ENCODE measurements at regions not wholly inside any gene's neighbourhood (a gene's known extent, or its start where the extent isn't known, plus 50 kb on each side); places are given as distances from the start of the nearest gene placed in this dataset.
"Not testable (repeated sequence)": the region's sequence is repeated elsewhere in the genome, so short reads cannot be mapped to it uniquely, and the experiment has no call there.

- ChIA-PET POLR2A (ENCODE audit: unreplicated experiment) (no interaction called here), CTCF (no interaction called here)
- Histone ChIP-seq H3K27ac (ENCODE audit: low read length) (no peak overlapping the region), H3K9me3 (ENCODE audit: low read length) (no peaks in the 10 kb centered on the region), H2AFZ (ENCODE audit: low read length) (no peak overlapping the region), H3F3A (ENCODE audit: low read length, unreplicated experiment) (no peaks in the 10 kb centered on the region), H3K9ac (ENCODE audit: low read length) (no peak overlapping the region), H3K4me1 (ENCODE audit: insufficient read depth, low read length) (peaks cover 14% of the 10 kb centered on the region), H3K36me3 (ENCODE audit: low read depth, low read length) (no peaks in the 10 kb centered on the region), H3K4me3 (ENCODE audit: low read length) (no peak overlapping the region), H3K27me3 (ENCODE audit: low read length) (peaks cover 24% of the 10 kb centered on the region; the same call in 1 of the 2 replicates), H3K4me2 (ENCODE audit: low read length) (no peak overlapping the region), H4K20me1 (ENCODE audit: low read length) (no peaks in the 10 kb centered on the region), H3K79me2 (ENCODE audit: low read length) (no peaks in the 10 kb centered on the region), H3K9me2 (replicated peaks; ENCODE audit: low read length) (no peaks in the 10 kb centered on the region)
- TF ChIP-seq EZH2phosphoT487 (IDR thresholded peaks at IDR 0.05; ENCODE audit: borderline replicate concordance, low read length) = no peak
- no peak for TF ChIP-seq CTCF (conservative IDR thresholded peaks at IDR 0.05; ENCODE audit: low read depth, low read length)
- no peak for TF ChIP-seq EZH2 (IDR thresholded peaks at IDR 0.05; ENCODE audit: low read length, unreplicated experiment)
- BruUV-seq (replicated peaks) = no TSS peak
- DNase-seq (no peak), ATAC-seq (no peak)
- intact Hi-C loops (cut with micrococcal nuclease) = no loop called here
Measured at GRCh38 chr20:63135411-63135810, 80.5 kb downstream of the YTHDF1 start.

DNA sequence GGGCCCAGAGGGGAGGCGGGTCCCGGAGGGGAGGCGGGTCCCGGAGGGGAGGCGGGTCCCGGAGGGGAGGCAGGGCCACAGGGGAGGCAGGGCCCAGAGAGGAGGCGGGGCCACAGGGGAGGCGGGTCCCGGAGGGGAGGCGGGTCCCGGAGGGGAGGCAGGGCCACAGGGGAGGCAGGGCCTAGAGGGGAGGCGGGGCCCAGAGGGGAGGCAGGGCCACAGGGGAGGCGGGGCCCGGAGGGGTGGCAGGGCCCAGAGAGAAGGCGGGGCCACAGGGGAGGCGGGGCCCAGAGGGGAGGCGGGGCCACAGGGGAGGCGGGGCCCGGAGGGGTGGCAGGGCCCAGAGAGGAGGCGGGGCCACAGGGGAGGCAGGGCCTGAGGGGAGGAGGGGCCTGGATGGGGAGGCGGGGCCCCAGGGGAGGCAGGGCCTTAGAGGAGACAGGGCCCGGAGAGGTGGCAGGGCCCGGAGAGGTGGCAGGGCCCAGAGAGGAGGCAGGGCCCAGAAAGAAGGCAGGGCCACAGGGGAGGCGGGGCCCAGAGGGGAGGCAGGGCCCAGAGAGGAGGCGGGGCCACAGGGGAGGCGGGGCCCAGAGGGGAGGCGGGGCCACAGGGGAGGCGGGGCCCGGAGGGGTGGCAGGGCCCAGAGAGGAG, 81.1 kb downstream of the YTHDF1 start:
- H3K4me2 ChIP-seq (ENCODE audit: low read length); BruUV-seq (replicated peaks): not testable (repeated sequence)

GRCh38 chr20:63134201-63134612, 81.7 kb downstream of the YTHDF1 start:
- POLR2A ChIA-PET (ENCODE audit: unreplicated experiment) = no interaction called here
- Histone ChIP-seq H3K9ac (ENCODE audit: low read length) (no peak overlapping the region), H4K20me1 (ENCODE audit: low read length) (no peaks in the 10 kb centered on the region), H3K27ac (ENCODE audit: low read length) (no peak overlapping the region), H2AFZ (ENCODE audit: low read length) (no peak overlapping the region), H3K4me3 (ENCODE audit: low read length) (no peak overlapping the region), H3F3A (ENCODE audit: low read length, unreplicated experiment) (no peaks in the 10 kb centered on the region), H3K4me1 (ENCODE audit: insufficient read depth, low read length) (peaks cover 18% of the 10 kb centered on the region), H3K9me3 (ENCODE audit: low read length) (no peaks in the 10 kb centered on the region), H3K27me3 (ENCODE audit: low read length) (peaks cover 19% of the 10 kb centered on the region; the same call in 1 of the 2 replicates), H3K79me2 (ENCODE audit: low read length) (no peaks in the 10 kb centered on the region), H3K36me3 (ENCODE audit: low read depth, low read length) (no peaks in the 10 kb centered on the region), H3K9me2 (replicated peaks; ENCODE audit: low read length) (no peaks in the 10 kb centered on the region), H3K4me2 (ENCODE audit: low read length) (no peak overlapping the region)
- CTCF ChIA-PET = no interaction called here
- ATAC-seq (no peak), DNase-seq (no peak)
- BruUV-seq (replicated peaks) = no TSS peak
- intact Hi-C loops (cut with micrococcal nuclease) = no loop called here
- no peak for TF ChIP-seq EZH2phosphoT487 (IDR thresholded peaks at IDR 0.05; ENCODE audit: borderline replicate concordance, low read length)

More for the DNA sequence above, 81.1 kb downstream of the YTHDF1 start:
- H3K27me3 ChIP-seq (ENCODE audit: low read length) = peaks cover 22% of the 10 kb centered on the region; the same call in 1 of the 2 replicates
- H3K27ac ChIP-seq (ENCODE audit: low read length); H3K9me3 ChIP-seq (ENCODE audit: low read length); H3K36me3 ChIP-seq (ENCODE audit: low read depth, low read length); H3F3A ChIP-seq (ENCODE audit: low read length, unreplicated experiment); H3K9me2 ChIP-seq (replicated peaks; ENCODE audit: low read length); DNase-seq; intact Hi-C loops (cut with micrococcal nuclease); H2AFZ ChIP-seq (ENCODE audit: low read length); H4K20me1 ChIP-seq (ENCODE audit: low read length); H3K79me2 ChIP-seq (ENCODE audit: low read length); H3K4me3 ChIP-seq (ENCODE audit: low read length); POLR2A ChIA-PET (ENCODE audit: unreplicated experiment); CTCF ChIA-PET; H3K9ac ChIP-seq (ENCODE audit: low read length); ATAC-seq: not testable (repeated sequence)
- peaks cover 15% of the 10 kb centered on the region for H3K4me1 ChIP-seq (ENCODE audit: insufficient read depth, low read length)

Measured in PC-3 (cell line).